IMR-90 (cell line): ENCODE measurements at regions not wholly inside any gene's neighbourhood (a gene's known extent, or its start where the extent isn't known, plus 50 kb on each side); places are given as distances from the start of the nearest gene placed in this dataset.

ENCODE experiments used
- ATAC-seq: fragments of 200-7000 bp; cut with Tn5 transposase; 2 replicates; pipeline ENCODE4 v1.9.1; 2020; ENCODE audit warnings: low read depth, mild to moderate bottlenecking, moderate library complexity
- BruUV-seq: library from RNA; stranded (reverse); fragments of 400-500 nt; replicated peaks from 2 replicates; lab custom pipeline; 2021; lab: Mats Ljungman, UMichigan
- CTCF ChIA-PET: fragments of 300-600 bp; formaldehyde crosslinking; extraction: SDS; loops from one replicate; lab custom pipeline; 2021; ENCODE audit warnings: antibody characterized with exemption; lab: Yijun Ruan, JAX
- POLR2A ChIA-PET: fragments of 300-600 bp; sonication (Branson Sonifier 250); formaldehyde crosslinking; loops from one replicate; lab custom pipeline; 2022; ENCODE audit warnings: antibody characterized with exemption; ENCODE audit not compliant: unreplicated experiment; lab: Charles Lee
- DNase-seq: peaks from one replicate; pipeline ENCODE4 v3.0.0; 2013
- H2AFZ ChIP-seq: replicated peaks from 2 replicates; pipeline ENCODE3; 2013; ENCODE audit warnings: low read length, mild to moderate bottlenecking; ENCODE audit not compliant: poor library complexity
- H2AK5ac ChIP-seq: 2 replicates; pipeline ENCODE4 v1.6.1; 2013; ENCODE audit warnings: low read depth, low read length, inconsistent platforms
- H2AK9ac ChIP-seq: replicated peaks from 2 replicates; pipeline ENCODE3; 2013; ENCODE audit warnings: mild to moderate bottlenecking, low read depth, low read length, moderate library complexity; ENCODE audit not compliant: poor library complexity
- H2BK120ac ChIP-seq: 2 replicates; pipeline ENCODE4 v1.6.1; 2013; ENCODE audit warnings: low read depth, low read length, inconsistent platforms
- H2BK15ac ChIP-seq: 3 replicates; pipeline ENCODE4 v1.6.1; 2013; ENCODE audit warnings: low read depth, low read length, inconsistent platforms
- H2BK20ac ChIP-seq: 2 replicates; pipeline ENCODE4 v1.6.1; 2013; ENCODE audit warnings: low read depth, mild to moderate bottlenecking, inconsistent platforms, low read length, moderate library complexity
- H2BK5ac ChIP-seq: 2 replicates; pipeline ENCODE4 v1.6.1; 2013; ENCODE audit warnings: mild to moderate bottlenecking, low read depth, low read length, inconsistent platforms; ENCODE audit not compliant: poor library complexity, severe bottlenecking
- H3K14ac ChIP-seq: replicated peaks from 2 replicates; pipeline ENCODE4 v1.6.1; 2013; ENCODE audit warnings: low read depth, low read length, inconsistent platforms
- H3K18ac ChIP-seq: 2 replicates; pipeline ENCODE4 v1.6.1; 2013; ENCODE audit warnings: low read depth, low read length, control low read depth
- H3K23ac ChIP-seq: 2 replicates; pipeline ENCODE4 v1.6.1; 2013; ENCODE audit warnings: low read depth, low read length, inconsistent platforms
- H3K27ac ChIP-seq: 2 replicates; pipeline ENCODE4 v1.5.1; 2013; ENCODE audit warnings: mild to moderate bottlenecking, control low read depth, low read length; ENCODE audit not compliant: insufficient read depth
- H3K27me3 ChIP-seq: 2 replicates; pipeline ENCODE4 v1.6.1; 2013; ENCODE audit warnings: low read length; ENCODE audit not compliant: control insufficient read depth, insufficient read depth
- H3K36me3 ChIP-seq: 2 replicates; pipeline ENCODE4 v1.6.1; 2013; ENCODE audit warnings: low read length, mixed read lengths; ENCODE audit not compliant: control insufficient read depth, insufficient read depth
- H3K4ac ChIP-seq: 2 replicates; pipeline ENCODE4 v1.6.1; 2013; ENCODE audit warnings: low read depth, low read length, inconsistent platforms
- H3K4me1 ChIP-seq: 2 replicates; pipeline ENCODE4 v1.6.1; 2013; ENCODE audit warnings: low read length, mixed read lengths; ENCODE audit not compliant: control insufficient read depth, insufficient read depth
- H3K4me2 ChIP-seq: 2 replicates; pipeline ENCODE4 v1.6.1; 2013; ENCODE audit warnings: low read depth, mild to moderate bottlenecking, control low read depth, low read length, moderate library complexity
- H3K4me3 ChIP-seq: 2 replicates; pipeline ENCODE4 v1.5.1; 2013; ENCODE audit warnings: low read depth, mild to moderate bottlenecking, control low read depth, low read length, moderate library complexity; ENCODE audit not compliant: insufficient read depth
- H3K56ac ChIP-seq: 2 replicates; pipeline ENCODE4 v1.6.1; 2013; ENCODE audit warnings: low read length, inconsistent platforms; ENCODE audit not compliant: insufficient read depth; ENCODE audit errors: extremely low read depth
- H3K79me1 ChIP-seq, 2 experiments: 2 replicates each; pipeline ENCODE4 v1.6.1; 2013; ENCODE audit warnings: low read length in 2 of 2, inconsistent platforms in 1 of 2, low read depth in 1 of 2
- H3K9ac ChIP-seq: 2 replicates; pipeline ENCODE4 v1.6.1; 2013; ENCODE audit warnings: low read depth, low read length, control low read depth
- H3K9me1 ChIP-seq: 2 replicates; pipeline ENCODE4 v1.6.1; 2013; ENCODE audit warnings: low read length, inconsistent platforms; ENCODE audit not compliant: insufficient read depth
- H3K9me3 ChIP-seq: 2 replicates; pipeline ENCODE4 v1.6.1; 2013; ENCODE audit warnings: low read length; ENCODE audit not compliant: control insufficient read depth, insufficient read depth
- H4K20me1 ChIP-seq: 2 replicates; pipeline ENCODE4 v1.6.1; 2013; ENCODE audit warnings: low read length, inconsistent platforms; ENCODE audit not compliant: insufficient read depth
- H4K5ac ChIP-seq: 2 replicates; pipeline ENCODE4 v1.6.1; 2013; ENCODE audit warnings: mild to moderate bottlenecking, low read depth, low read length, control low read depth
- H4K8ac ChIP-seq, 2 experiments: 2 replicates each; pipeline ENCODE4 v1.6.1; 2013; ENCODE audit warnings: low read depth in 2 of 2, low read length in 2 of 2, control low read depth in 1 of 2, inconsistent platforms in 1 of 2
- H4K91ac ChIP-seq: 2 replicates; pipeline ENCODE4 v1.6.1; 2013; ENCODE audit warnings: low read depth, low read length, inconsistent platforms; ENCODE audit not compliant: insufficient read depth
- RAD21 ChIP-seq: IDR thresholded peaks from 2 replicates; pipeline ENCODE4 v1.6.1; 2012; ENCODE audit warnings: low read length, improper control_type of control experiment
- USF2 ChIP-seq: fragments of 150-350 bp; IDR thresholded peaks from 2 replicates; pipeline ENCODE4 v1.6.1; 2017; ENCODE audit warnings: mild to moderate bottlenecking, antibody characterized with exemption, low read length, low read depth
- WGBS, 2 experiments: methylation state at CpG; one replicate each; pipeline versions ENCODE4 v1.1.5 to v1.1.7; 2013; ENCODE audit warnings: missing lambda C conversion rate in 2 of 2; ENCODE audit not compliant: insufficient read length in 1 of 2; ENCODE audit errors: extremely low coverage in 2 of 2; 5-methylcytosine and 5-hydroxymethylcytosine counted together
- dilution Hi-C: fragments of 300-500 bp; cut with HindIII; formaldehyde crosslinking; loops from one replicate; pipeline ENCODE4 v1.14.3; 2018; ENCODE audit warnings: low sequenced_read_pairs; ENCODE audit not compliant: unreplicated experiment
- in situ Hi-C: fragments of 300-500 bp; cut with MboI; formaldehyde crosslinking; loops from 3 replicates; pipeline ENCODE4 v1.14.3; 2019; ENCODE audit warnings: low sequenced_read_pairs, inconsistent platforms, mixed read lengths
- intact Hi-C: fragments of 100-400 bp; cut with micrococcal nuclease; formaldehyde crosslinking; loops from 2 replicates; pipeline ENCODE4 v1.10.0; 2022

- no peak overlapping the region for H2AK5ac ChIP-seq
- intact Hi-C loops, result no loop called here
Measured at GRCh38 chr4:30495251-30495650, 224.9 kb upstream of the PCDH7 start.

More at GRCh38 chr4:30495251-30495650, 224.9 kb upstream of the PCDH7 start:
- no peak overlapping the region for H2BK15ac ChIP-seq
- TF ChIP-seq RAD21 (no peak), USF2 (no peak)
- H3K18ac ChIP-seq, result no peak overlapping the region
- H3K4me2 ChIP-seq, result no peak overlapping the region
- no peak overlapping the region for H3K56ac ChIP-seq
- H3K9me3 ChIP-seq, result no peaks in the 10 kb centered on the region
- dilution Hi-C loops (no loop called here), in situ Hi-C loops (no loop called here)
- H2AFZ ChIP-seq, result no peak overlapping the region
- H2BK20ac ChIP-seq, result no peak overlapping the region
- no peak overlapping the region for H2BK5ac ChIP-seq
- CTCF ChIA-PET, result no interaction called here
- H4K5ac ChIP-seq, result no peak overlapping the region
- no peak overlapping the region for H3K9ac ChIP-seq
- no peak overlapping the region for H2AK9ac ChIP-seq
- H3K9me1 ChIP-seq, result no peaks in the 10 kb centered on the region
- H3K36me3 ChIP-seq, result no peaks in the 10 kb centered on the region
- ATAC-seq (no peak), DNase-seq (no peak)
- H3K23ac ChIP-seq, result no peak overlapping the region
- H4K91ac ChIP-seq, result no peak overlapping the region
- H2BK120ac ChIP-seq, result no peak overlapping the region
- no peaks in the 10 kb centered on the region for H4K20me1 ChIP-seq
- H3K27ac ChIP-seq, result no peak overlapping the region
- H3K4me3 ChIP-seq, result no peak overlapping the region
- no peak overlapping the region for H3K14ac ChIP-seq
- POLR2A ChIA-PET, result no interaction called here
- no CpG with 5 or more reads among the region's 3 CpGs for WGBS, 2 experiments
- no peaks in the 10 kb centered on the region for H3K27me3 ChIP-seq
- no peak overlapping the region for H4K8ac ChIP-seq
- H3K79me1 ChIP-seq, result no peaks in the 10 kb centered on the region
- no TSS peak for BruUV-seq
- no peak overlapping the region for H3K4ac ChIP-seq
- H3K4me1 ChIP-seq, result no peaks in the 10 kb centered on the region
